HFFc6 (cell line): ENCODE measurements at regions not wholly inside any gene's neighbourhood (a gene's known extent, or its start where the extent isn't known, plus 50 kb on each side); places are given as distances from the start of the nearest gene placed in this dataset.

Experiments used
- DNase-seq: peaks from one replicate; pipeline ENCODE4 v3.0.0-alpha.2; 2018
- H3K27ac Mint-ChIP-seq: 2 replicates; pipeline ENCODE4 v1.8.0; 2020; ENCODE audit warnings: mild to moderate bottlenecking, mixed read lengths
- H3K27me3 Mint-ChIP-seq: 2 replicates; pipeline ENCODE4 v1.8.0; 2021; ENCODE audit warnings: mild to moderate bottlenecking, moderate library complexity, mixed read lengths; ENCODE audit not compliant: insufficient read depth
- H3K36me3 Mint-ChIP-seq: 2 replicates; pipeline ENCODE4 v1.8.0; 2021; ENCODE audit warnings: low read depth, mixed read lengths
- H3K4me1 Mint-ChIP-seq: 2 replicates; pipeline ENCODE4 v1.8.0; 2020; ENCODE audit warnings: low read depth, mixed read lengths
- H3K4me3 Mint-ChIP-seq: 2 replicates; pipeline ENCODE4 v1.8.0; 2020; ENCODE audit warnings: mild to moderate bottlenecking, moderate library complexity, mixed read lengths
- H3K9me3 Mint-ChIP-seq: 2 replicates; pipeline ENCODE4 v1.8.0; 2020; ENCODE audit warnings: mild to moderate bottlenecking, mixed read lengths
- TF ChIP-seq, protein P1 (sequence below): fragments of 200-600 bp; sonication (generic); IDR thresholded peaks from 2 replicates; pipeline ENCODE4 v1.5.0; 2021; ENCODE audit warnings: antibody characterized with exemption, mild to moderate bottlenecking

DNA sequence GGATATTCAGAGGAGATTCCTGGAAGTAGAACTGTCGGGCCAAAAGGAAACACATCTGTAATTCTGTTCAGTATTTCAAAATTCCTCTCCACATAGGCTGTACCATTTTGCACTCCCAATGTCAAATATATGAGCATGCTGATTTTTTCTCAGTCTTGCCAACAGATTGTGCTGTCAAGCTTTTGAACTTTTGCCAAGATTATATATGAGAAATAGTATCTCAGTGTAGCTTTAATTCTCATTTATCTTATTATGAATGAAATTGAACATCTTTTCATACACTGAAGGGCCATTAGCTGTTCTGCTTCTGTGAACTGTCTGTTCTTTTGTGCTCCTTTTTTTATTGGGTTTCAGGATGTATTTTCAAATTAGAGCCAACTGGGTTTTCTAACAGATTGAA, 907.1 kb downstream of the MAT2B start:
- Mint-ChIP-seq H3K27ac (no peak overlapping the region), H3K4me1 (no peaks in the 10 kb centered on the region), H3K36me3 (no peaks in the 10 kb centered on the region), H3K9me3 (peaks cover 24% of the 10 kb centered on the region), H3K27me3 (no peaks in the 10 kb centered on the region), H3K4me3 (no peak overlapping the region)
- DNase-seq: no peak
- TF ChIP-seq, protein P1, sequence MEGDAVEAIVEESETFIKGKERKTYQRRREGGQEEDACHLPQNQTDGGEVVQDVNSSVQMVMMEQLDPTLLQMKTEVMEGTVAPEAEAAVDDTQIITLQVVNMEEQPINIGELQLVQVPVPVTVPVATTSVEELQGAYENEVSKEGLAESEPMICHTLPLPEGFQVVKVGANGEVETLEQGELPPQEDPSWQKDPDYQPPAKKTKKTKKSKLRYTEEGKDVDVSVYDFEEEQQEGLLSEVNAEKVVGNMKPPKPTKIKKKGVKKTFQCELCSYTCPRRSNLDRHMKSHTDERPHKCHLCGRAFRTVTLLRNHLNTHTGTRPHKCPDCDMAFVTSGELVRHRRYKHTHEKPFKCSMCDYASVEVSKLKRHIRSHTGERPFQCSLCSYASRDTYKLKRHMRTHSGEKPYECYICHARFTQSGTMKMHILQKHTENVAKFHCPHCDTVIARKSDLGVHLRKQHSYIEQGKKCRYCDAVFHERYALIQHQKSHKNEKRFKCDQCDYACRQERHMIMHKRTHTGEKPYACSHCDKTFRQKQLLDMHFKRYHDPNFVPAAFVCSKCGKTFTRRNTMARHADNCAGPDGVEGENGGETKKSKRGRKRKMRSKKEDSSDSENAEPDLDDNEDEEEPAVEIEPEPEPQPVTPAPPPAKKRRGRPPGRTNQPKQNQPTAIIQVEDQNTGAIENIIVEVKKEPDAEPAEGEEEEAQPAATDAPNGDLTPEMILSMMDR: no peak

DNA sequence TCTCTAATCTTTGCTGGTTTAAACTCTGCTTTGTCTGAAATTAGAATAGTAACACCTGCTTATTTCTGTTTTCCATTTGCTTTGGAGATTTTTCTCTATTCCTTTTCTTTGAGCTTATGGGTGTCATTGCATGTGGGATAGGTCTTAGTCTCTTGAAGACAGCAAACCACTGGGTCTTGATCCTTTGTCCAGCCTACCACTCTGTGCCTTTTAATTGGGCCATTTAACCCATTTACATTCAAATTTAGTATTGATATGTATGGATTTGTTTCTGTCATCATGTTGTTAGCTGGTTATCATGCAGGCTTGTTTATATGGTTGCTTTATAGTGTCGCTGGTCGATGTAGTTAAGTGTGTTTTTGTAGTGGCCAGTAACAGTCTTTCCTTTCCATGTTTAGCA, 914.7 kb downstream of the MAT2B start:
- TF ChIP-seq, protein P1: no peak
- no peak overlapping the region for H3K4me3 Mint-ChIP-seq
- H3K36me3 Mint-ChIP-seq: no peaks in the 10 kb centered on the region
- no peaks in the 10 kb centered on the region for H3K4me1 Mint-ChIP-seq
- no peak overlapping the region for H3K27ac Mint-ChIP-seq
- no peaks in the 10 kb centered on the region for H3K27me3 Mint-ChIP-seq
- H3K9me3 Mint-ChIP-seq: peaks cover 52% of the 10 kb centered on the region
- no peak for DNase-seq

DNA sequence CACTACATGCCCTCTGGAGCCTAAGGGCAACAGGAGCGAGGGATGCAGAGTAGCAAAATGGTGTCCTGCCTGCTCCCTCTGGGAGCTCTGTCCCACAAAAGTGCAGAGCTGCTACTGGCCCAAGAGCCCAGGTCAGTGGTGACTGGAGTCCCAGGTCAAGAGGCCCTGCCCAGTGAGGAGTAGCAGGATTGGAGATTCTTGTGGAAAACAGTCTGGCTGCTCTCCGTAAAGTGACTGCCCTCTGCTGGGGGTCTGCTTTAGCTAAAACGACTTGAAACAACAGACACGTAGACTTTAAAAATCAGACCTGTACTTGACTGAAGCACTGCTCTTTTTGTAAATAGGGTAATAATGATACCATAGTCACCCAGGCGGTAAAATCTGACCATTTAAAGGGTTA, 917.0 kb downstream of the MAT2B start:
- no peak overlapping the region for H3K27ac Mint-ChIP-seq
- peaks cover 46% of the 10 kb centered on the region for H3K9me3 Mint-ChIP-seq
- no peaks in the 10 kb centered on the region for H3K36me3 Mint-ChIP-seq
- no peaks in the 10 kb centered on the region for H3K4me1 Mint-ChIP-seq
- H3K4me3 Mint-ChIP-seq: no peak overlapping the region
- TF ChIP-seq, protein P1: peak; percentile 11; the same call in 1 of the 2 replicates
- no peaks in the 10 kb centered on the region for H3K27me3 Mint-ChIP-seq
- no peak for DNase-seq

DNA sequence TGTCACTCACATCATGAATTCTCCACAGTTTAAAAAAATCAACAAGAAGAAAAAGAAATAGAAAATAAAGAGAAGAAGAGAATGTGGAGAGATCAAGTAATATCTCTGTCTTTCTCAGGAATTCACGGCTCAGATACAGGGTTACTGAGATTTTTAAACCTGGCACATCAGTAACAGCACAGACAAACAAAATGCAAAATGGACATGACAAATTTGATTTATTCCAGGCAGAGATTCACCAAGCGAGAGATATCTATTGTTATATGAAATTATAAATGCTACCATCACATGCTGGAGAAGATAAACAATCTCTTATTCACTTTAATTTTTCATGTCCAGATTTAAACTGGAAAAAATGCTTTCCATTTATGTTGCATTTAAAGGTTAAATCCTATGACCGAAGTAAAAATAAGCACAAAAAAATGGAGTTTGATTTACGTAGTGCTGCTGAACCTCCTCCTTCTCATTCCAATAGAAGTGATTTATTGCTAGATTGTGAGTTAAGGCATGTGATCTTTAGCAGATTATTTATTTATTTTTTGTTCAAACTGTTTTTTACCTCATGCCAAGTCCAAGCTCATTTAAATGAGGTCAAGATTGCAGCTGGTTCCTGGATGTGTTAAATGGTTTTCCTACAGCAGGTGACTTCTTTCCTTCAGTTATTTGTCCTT, 926.4 kb downstream of the MAT2B start:
- Mint-ChIP-seq H3K4me3 (no peak overlapping the region), H3K36me3 (no peaks in the 10 kb centered on the region), H3K4me1 (no peaks in the 10 kb centered on the region), H3K27ac (no peak overlapping the region), H3K9me3 (peaks cover 19% of the 10 kb centered on the region), H3K27me3 (no peaks in the 10 kb centered on the region)
- no peak for DNase-seq
- TF ChIP-seq, protein P1: no peak

DNA sequence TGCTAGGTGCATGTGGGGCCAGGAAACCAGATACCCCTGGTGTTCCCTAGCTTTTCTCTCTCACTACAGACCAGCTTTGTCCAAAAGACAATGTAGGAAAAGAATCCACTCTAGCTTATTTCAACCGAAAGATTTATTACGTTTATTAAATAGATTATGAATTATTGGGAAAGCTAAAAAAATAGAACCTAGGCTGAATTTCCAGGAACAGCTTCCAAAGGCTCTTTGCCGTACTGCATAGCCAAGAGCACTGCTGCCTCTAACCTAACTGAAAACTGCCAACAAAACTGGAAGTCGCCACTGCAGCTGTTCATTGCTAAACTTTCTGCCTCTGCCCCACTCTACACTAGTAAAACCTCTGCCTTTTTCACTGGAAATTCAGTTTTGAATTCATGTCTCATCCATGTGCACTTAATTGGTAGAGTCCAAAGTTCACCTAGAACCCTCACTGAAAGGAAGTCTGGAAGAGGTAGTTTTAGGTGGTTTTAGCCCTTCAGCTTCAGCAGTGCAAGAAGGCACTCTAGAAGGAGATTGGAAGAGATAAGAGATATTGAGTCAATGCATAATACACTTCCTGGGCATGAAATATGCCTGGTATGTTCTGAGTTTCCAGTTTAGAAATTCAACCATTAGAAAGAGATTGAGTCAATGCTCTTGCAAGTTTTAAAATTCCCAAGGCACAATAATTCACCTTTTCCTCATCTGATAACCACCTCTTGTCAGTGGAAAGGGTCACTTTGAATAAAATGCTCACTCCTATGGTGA, 927.9 kb downstream of the MAT2B start:
- peaks cover 28% of the 10 kb centered on the region for H3K9me3 Mint-ChIP-seq
- no peak for DNase-seq
- H3K27me3 Mint-ChIP-seq: no peaks in the 10 kb centered on the region
- no peak overlapping the region for H3K27ac Mint-ChIP-seq
- TF ChIP-seq, protein P1: no peak
- no peaks in the 10 kb centered on the region for H3K36me3 Mint-ChIP-seq
- H3K4me3 Mint-ChIP-seq: no peak overlapping the region
- no peaks in the 10 kb centered on the region for H3K4me1 Mint-ChIP-seq
